GM19351 (cell line): ENCODE measurements at regions not wholly inside any gene's neighbourhood (a gene's known extent, or its start where the extent isn't known, plus 50 kb on each side); places are given as distances from the start of the nearest gene placed in this dataset.
A peak's percentile ranks its signal among the peaks of the same experiment; 100 is the strongest.

Experiments used
- ATAC-seq: cut with Tn5 transposase; IDR thresholded peaks from one replicate; pipeline ENCODE4 v1.9.1; 2021; ENCODE audit warnings: mild to moderate bottlenecking, moderate library complexity; ENCODE audit not compliant: unreplicated experiment

GRCh38 chr20:24112360-24112759, 123.8 kb upstream of the GGTLC1 start:
- no peak for ATAC-seq

GRCh38 chr20:24111858-24112257, 123.3 kb upstream of the GGTLC1 start:
- no peak for ATAC-seq

- ATAC-seq = peak; percentile 83
These were observed 121.0 kb upstream of the GGTLC1 start for GRCh38 chr20:24109537-24109936.

GRCh38 chr20:24109008-24109407, 120.4 kb upstream of the GGTLC1 start:
- no peak for ATAC-seq

- no peak for ATAC-seq
These were observed 120.0 kb upstream of the GGTLC1 start for GRCh38 chr20:24108581-24108980.

- ATAC-seq = no peak
These were observed 118.3 kb upstream of the GGTLC1 start for GRCh38 chr20:24106801-24107445.

- no peak for ATAC-seq
These were observed 117.7 kb upstream of the GGTLC1 start for GRCh38 chr20:24106150-24106800.

- ATAC-seq = no peak
These were observed 114.3 kb upstream of the GGTLC1 start for GRCh38 chr20:24102749-24103333.

- ATAC-seq = no peak
These were observed 113.7 kb upstream of the GGTLC1 start for GRCh38 chr20:24102290-24102689.

- peak; percentile 96 for ATAC-seq
These were observed 111.9 kb upstream of the GGTLC1 start for GRCh38 chr20:24100370-24101011.

GRCh38 chr20:24098886-24099285, 110.3 kb upstream of the GGTLC1 start:
- no peak for ATAC-seq

GRCh38 chr20:24097506-24098245, 109.1 kb upstream of the GGTLC1 start:
- ATAC-seq = no peak

GRCh38 chr20:24096864-24097450, 108.4 kb upstream of the GGTLC1 start:
- ATAC-seq = no peak

- no peak for ATAC-seq
These were observed 107.7 kb upstream of the GGTLC1 start for GRCh38 chr20:24096264-24096663.

- no peak for ATAC-seq
These were observed 107.2 kb upstream of the GGTLC1 start for GRCh38 chr20:24095756-24096155.

GRCh38 chr20:24095303-24095702, 106.7 kb upstream of the GGTLC1 start:
- no peak for ATAC-seq

- no peak for ATAC-seq
These were observed 101.0 kb upstream of the GGTLC1 start for GRCh38 chr20:24089576-24089975.

- ATAC-seq = no peak
These were observed 97.5 kb upstream of the GGTLC1 start for GRCh38 chr20:24086121-24086520.

GRCh38 chr20:24084281-24084680, 95.7 kb upstream of the GGTLC1 start:
- ATAC-seq = no peak

GRCh38 chr20:24081077-24081476, 92.5 kb upstream of the GGTLC1 start:
- no peak for ATAC-seq
